Breast epithelium (tissue), 3 donors: ENCODE measurements at regions not wholly inside any gene's neighbourhood (a gene's known extent, or its start where the extent isn't known, plus 50 kb on each side); places are given as distances from the start of the nearest gene placed in this dataset.

Experiments used
- POLR2A ChIP-seq: fragments of 450-650 bp; IDR thresholded peaks from one replicate; pipeline ENCODE4 v1.6.1; 2016; ENCODE audit warnings: antibody characterized with exemption, mild to moderate bottlenecking, moderate library complexity
- POLR2AphosphoS5 ChIP-seq, 3 donors: sonication (generic); formaldehyde crosslinking; IDR thresholded peaks; one replicate each; pipeline ENCODE4 v1.6.1; 2017; ENCODE audit warnings: antibody characterized with exemption in 3 of 3
- TF ChIP-seq, protein P1 (sequence below), 3 donors: fragments of 450-650 bp; IDR thresholded peaks; one replicate each; pipeline ENCODE4 v1.5.1; 2016 to 2017; ENCODE audit warnings: antibody characterized with exemption in 3 of 3, mild to moderate bottlenecking in 3 of 3, moderate library complexity in 3 of 3

GRCh38 chr14:89719366-89720075, 235.0 kb downstream of the EFCAB11 start:
- TF ChIP-seq POLR2AphosphoS5 (IDR thresholded peaks at IDR 0.05) (no peak), POLR2A (no peak)
- TF ChIP-seq, protein P1, sequence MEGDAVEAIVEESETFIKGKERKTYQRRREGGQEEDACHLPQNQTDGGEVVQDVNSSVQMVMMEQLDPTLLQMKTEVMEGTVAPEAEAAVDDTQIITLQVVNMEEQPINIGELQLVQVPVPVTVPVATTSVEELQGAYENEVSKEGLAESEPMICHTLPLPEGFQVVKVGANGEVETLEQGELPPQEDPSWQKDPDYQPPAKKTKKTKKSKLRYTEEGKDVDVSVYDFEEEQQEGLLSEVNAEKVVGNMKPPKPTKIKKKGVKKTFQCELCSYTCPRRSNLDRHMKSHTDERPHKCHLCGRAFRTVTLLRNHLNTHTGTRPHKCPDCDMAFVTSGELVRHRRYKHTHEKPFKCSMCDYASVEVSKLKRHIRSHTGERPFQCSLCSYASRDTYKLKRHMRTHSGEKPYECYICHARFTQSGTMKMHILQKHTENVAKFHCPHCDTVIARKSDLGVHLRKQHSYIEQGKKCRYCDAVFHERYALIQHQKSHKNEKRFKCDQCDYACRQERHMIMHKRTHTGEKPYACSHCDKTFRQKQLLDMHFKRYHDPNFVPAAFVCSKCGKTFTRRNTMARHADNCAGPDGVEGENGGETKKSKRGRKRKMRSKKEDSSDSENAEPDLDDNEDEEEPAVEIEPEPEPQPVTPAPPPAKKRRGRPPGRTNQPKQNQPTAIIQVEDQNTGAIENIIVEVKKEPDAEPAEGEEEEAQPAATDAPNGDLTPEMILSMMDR (IDR thresholded peaks at IDR 0.05), result no peak
